ENCODE measurements at regions not wholly inside any gene's neighbourhood (a gene's known extent, or its start where the extent isn't known, plus 50 kb on each side); places are given as distances from the start of the nearest gene placed in this dataset.

DNA sequence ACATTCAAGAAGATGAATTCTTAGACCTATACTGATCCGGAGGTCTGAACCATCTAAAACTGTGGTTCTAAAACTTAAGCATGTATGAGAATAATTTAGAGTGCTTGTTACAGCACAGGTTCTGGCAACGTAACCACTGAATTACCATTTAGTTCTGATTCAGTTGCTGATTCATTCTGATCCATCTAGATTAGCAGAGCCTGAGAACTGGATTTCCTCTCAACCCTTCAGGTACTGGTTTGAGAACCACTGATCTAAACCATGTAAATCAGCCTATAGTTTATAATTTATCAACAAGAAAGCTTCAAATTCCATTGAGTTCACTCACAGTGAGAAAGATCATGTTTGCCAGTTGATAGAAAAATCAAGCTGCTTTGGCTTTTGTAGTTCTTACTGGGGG lies 1001.1 kb upstream of the EPHA6 start:
- TF ChIP-seq POLR2A (IDR thresholded peaks at IDR 0.05): no peak
- no peak for TF ChIP-seq POLR2AphosphoS5 (IDR thresholded peaks at IDR 0.05)
- TF ChIP-seq, protein P1, sequence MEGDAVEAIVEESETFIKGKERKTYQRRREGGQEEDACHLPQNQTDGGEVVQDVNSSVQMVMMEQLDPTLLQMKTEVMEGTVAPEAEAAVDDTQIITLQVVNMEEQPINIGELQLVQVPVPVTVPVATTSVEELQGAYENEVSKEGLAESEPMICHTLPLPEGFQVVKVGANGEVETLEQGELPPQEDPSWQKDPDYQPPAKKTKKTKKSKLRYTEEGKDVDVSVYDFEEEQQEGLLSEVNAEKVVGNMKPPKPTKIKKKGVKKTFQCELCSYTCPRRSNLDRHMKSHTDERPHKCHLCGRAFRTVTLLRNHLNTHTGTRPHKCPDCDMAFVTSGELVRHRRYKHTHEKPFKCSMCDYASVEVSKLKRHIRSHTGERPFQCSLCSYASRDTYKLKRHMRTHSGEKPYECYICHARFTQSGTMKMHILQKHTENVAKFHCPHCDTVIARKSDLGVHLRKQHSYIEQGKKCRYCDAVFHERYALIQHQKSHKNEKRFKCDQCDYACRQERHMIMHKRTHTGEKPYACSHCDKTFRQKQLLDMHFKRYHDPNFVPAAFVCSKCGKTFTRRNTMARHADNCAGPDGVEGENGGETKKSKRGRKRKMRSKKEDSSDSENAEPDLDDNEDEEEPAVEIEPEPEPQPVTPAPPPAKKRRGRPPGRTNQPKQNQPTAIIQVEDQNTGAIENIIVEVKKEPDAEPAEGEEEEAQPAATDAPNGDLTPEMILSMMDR (IDR thresholded peaks at IDR 0.05): no peak
